ENCODE measurements at regions not wholly inside any gene's neighbourhood (a gene's known extent, or its start where the extent isn't known, plus 50 kb on each side); places are given as distances from the start of the nearest gene placed in this dataset.

- no peaks in the 10 kb centered on the region for H3K27me3 ChIP-seq
- H3K36me3 ChIP-seq (replicated peaks in 1 of 2; ENCODE audit: insufficient read depth in 1 of 2, low read depth in 2 of 2), result no peaks in the 10 kb centered on the region
- WGBS, 2 donors, result 73 to 92% methylated on average over 2 of the region's 2 CpGs
- intact Hi-C loops (cut with DNase I), result no loop called here
- ATAC-seq (no peak), DNase-seq (no peak)
- no peak overlapping the region for H3K4me3 ChIP-seq
- H3K4me1 ChIP-seq, result no peaks in the 10 kb centered on the region
- no peak overlapping the region for H3K27ac ChIP-seq
- no peaks in the 10 kb centered on the region for H3K9me3 ChIP-seq
- TF ChIP-seq CTCF (IDR thresholded peaks at IDR 0.05) (no peak), POLR2A (IDR thresholded peaks at IDR 0.05) (no peak)
Observed at GRCh38 chr2:604854-605524, 72.2 kb downstream of the TMEM18 start.

GRCh38 chr2:604385-604784 lies 72.8 kb downstream of the TMEM18 start:
- TF ChIP-seq CTCF (IDR thresholded peaks at IDR 0.05) (no peak), POLR2A (IDR thresholded peaks at IDR 0.05) (no peak)
- Histone ChIP-seq H3K4me3 (no peak overlapping the region), H3K27me3 (no peaks in the 10 kb centered on the region), H3K4me1 (no peaks in the 10 kb centered on the region), H3K36me3 (replicated peaks in 1 of 2; ENCODE audit: insufficient read depth in 1 of 2, low read depth in 2 of 2) (no peaks in the 10 kb centered on the region), H3K27ac (no peak overlapping the region), H3K9me3 (no peaks in the 10 kb centered on the region)
- WGBS, 2 donors, result 76 to 85% methylated on average over 7 to 9 of the region's 9 CpGs
- ATAC-seq, result no peak
- DNase-seq, result no peak
- intact Hi-C loops (cut with DNase I), result no loop called here

- TF ChIP-seq POLR2A (IDR thresholded peaks at IDR 0.05) (no peak), CTCF (IDR thresholded peaks at IDR 0.05) (no peak)
- intact Hi-C loops (cut with DNase I), result no loop called here
- H3K4me1 ChIP-seq, result no peaks in the 10 kb centered on the region
- no peaks in the 10 kb centered on the region for H3K36me3 ChIP-seq (replicated peaks in 1 of 2; ENCODE audit: insufficient read depth in 1 of 2, low read depth in 2 of 2)
- H3K9me3 ChIP-seq, result no peaks in the 10 kb centered on the region
- no peak overlapping the region for H3K27ac ChIP-seq
- no peaks in the 10 kb centered on the region for H3K27me3 ChIP-seq
- DNase-seq (no peak), ATAC-seq (no peak)
- H3K4me3 ChIP-seq, result no peak overlapping the region
- 62 to 69% methylated on average over 8 of the region's 8 CpGs for WGBS, 2 donors
Observed at GRCh38 chr2:603869-604268, 73.3 kb downstream of the TMEM18 start.

GRCh38 chr2:603427-603826 lies 73.8 kb downstream of the TMEM18 start:
- WGBS, 2 donors, result 71 to 88% methylated on average over 5 of the region's 5 CpGs
- Histone ChIP-seq H3K27ac (no peak overlapping the region), H3K9me3 (no peaks in the 10 kb centered on the region), H3K4me3 (no peak overlapping the region), H3K36me3 (replicated peaks in 1 of 2; ENCODE audit: insufficient read depth in 1 of 2, low read depth in 2 of 2) (no peaks in the 10 kb centered on the region), H3K4me1 (no peaks in the 10 kb centered on the region), H3K27me3 (no peaks in the 10 kb centered on the region)
- TF ChIP-seq CTCF (IDR thresholded peaks at IDR 0.05) (no peak), POLR2A (IDR thresholded peaks at IDR 0.05) (no peak)
- no peak for DNase-seq
- ATAC-seq, result no peak
- intact Hi-C loops (cut with DNase I), result no loop called here

All from body of pancreas (tissue), 4 donors.